Activated naive CD4-positive, alpha-beta T cell treated with anti-CD3 and anti-CD28 coated beads, Interleukin-2, amount 50 U/mL, for 24 hours (primary cell): ENCODE measurements at regions not wholly inside any gene's neighbourhood (a gene's known extent, or its start where the extent isn't known, plus 50 kb on each side); places are given as distances from the start of the nearest gene placed in this dataset.
"Not testable (repeated sequence)": the region's sequence is repeated elsewhere in the genome, so short reads cannot be mapped to it uniquely, and the experiment has no call there.

Experiments used
- H3K27ac Mint-ChIP-seq: one replicate; pipeline ENCODE4 v1.8.0; 2021; ENCODE audit warnings: mild to moderate bottlenecking, mixed read lengths
- H3K27me3 Mint-ChIP-seq: one replicate; pipeline ENCODE4 v1.8.0; 2021; ENCODE audit warnings: mixed read lengths
- H3K36me3 Mint-ChIP-seq: one replicate; pipeline ENCODE4 v1.8.0; 2021; ENCODE audit warnings: mixed read lengths
- H3K4me1 Mint-ChIP-seq: one replicate; pipeline ENCODE4 v1.8.0; 2021; ENCODE audit warnings: mixed read lengths
- H3K4me3 Mint-ChIP-seq: one replicate; pipeline ENCODE4 v1.8.0; 2021; ENCODE audit warnings: mild to moderate bottlenecking, mixed read lengths
- H3K9me3 Mint-ChIP-seq: one replicate; pipeline ENCODE4 v1.8.0; 2021; ENCODE audit warnings: mixed read lengths

GRCh38 chr3:159390656-159391212, 588.9 kb downstream of the MFSD1 start:
- Mint-ChIP-seq H3K4me1 (no peaks in the 10 kb centered on the region), H3K27me3 (no peaks in the 10 kb centered on the region), H3K9me3 (peaks cover 6% of the 10 kb centered on the region), H3K27ac (no peak overlapping the region), H3K4me3 (no peak overlapping the region), H3K36me3 (no peaks in the 10 kb centered on the region)

GRCh38 chr3:159397683-159398082, 591.0 kb upstream of the IL12A start:
- H3K36me3 Mint-ChIP-seq, H3K27ac Mint-ChIP-seq, H3K4me1 Mint-ChIP-seq, H3K4me3 Mint-ChIP-seq, H3K9me3 Mint-ChIP-seq, H3K27me3 Mint-ChIP-seq: not testable (repeated sequence)

- Mint-ChIP-seq H3K27ac (no peak overlapping the region), H3K9me3 (peaks cover 4% of the 10 kb centered on the region), H3K27me3 (no peaks in the 10 kb centered on the region), H3K4me1 (no peaks in the 10 kb centered on the region), H3K4me3 (no peak overlapping the region), H3K36me3 (no peaks in the 10 kb centered on the region)
Observed at GRCh38 chr3:159401069-159401468, 587.6 kb upstream of the IL12A start.

- H3K4me1 Mint-ChIP-seq, H3K4me3 Mint-ChIP-seq, H3K27ac Mint-ChIP-seq, H3K36me3 Mint-ChIP-seq, H3K27me3 Mint-ChIP-seq: not testable (repeated sequence)
- H3K9me3 Mint-ChIP-seq: peaks cover 35% of the 10 kb centered on the region
Observed at GRCh38 chr3:159409711-159410110, 578.9 kb upstream of the IL12A start.

DNA sequence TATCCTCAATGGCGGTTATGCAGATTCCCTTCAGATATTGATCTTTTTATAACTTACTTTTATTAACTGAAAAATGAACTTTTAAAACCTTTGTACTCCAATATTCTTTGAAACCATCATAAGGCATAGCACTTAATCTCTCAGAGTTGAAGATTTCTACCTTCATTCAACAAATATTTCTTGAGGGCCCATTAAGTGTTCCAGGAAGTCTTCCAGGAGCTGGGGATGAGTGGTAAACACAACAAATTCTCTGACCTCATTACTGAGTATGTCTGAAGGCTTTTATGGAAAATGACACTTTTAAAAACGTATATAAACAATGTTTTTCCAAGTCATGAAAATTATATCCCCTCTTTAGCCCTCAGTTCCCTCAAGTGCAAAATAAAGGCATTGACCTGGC, 575.3 kb upstream of the IL12A start:
- Mint-ChIP-seq H3K36me3 (no peaks in the 10 kb centered on the region), H3K27ac (no peak overlapping the region)

GRCh38 chr3:159416856-159417255, 571.8 kb upstream of the IL12A start:
- H3K27me3 Mint-ChIP-seq: no peaks in the 10 kb centered on the region
- H3K4me3 Mint-ChIP-seq: no peak overlapping the region
- H3K27ac Mint-ChIP-seq: no peak overlapping the region
- no peaks in the 10 kb centered on the region for H3K36me3 Mint-ChIP-seq
- H3K9me3 Mint-ChIP-seq: no peaks in the 10 kb centered on the region
- no peaks in the 10 kb centered on the region for H3K4me1 Mint-ChIP-seq

More for the DNA sequence above, 575.3 kb upstream of the IL12A start:
- H3K4me3 Mint-ChIP-seq: no peak overlapping the region
- H3K4me1 Mint-ChIP-seq: no peaks in the 10 kb centered on the region
- H3K27me3 Mint-ChIP-seq: no peaks in the 10 kb centered on the region
- peaks cover 16% of the 10 kb centered on the region for H3K9me3 Mint-ChIP-seq

- H3K4me3 Mint-ChIP-seq: no peak overlapping the region
- H3K36me3 Mint-ChIP-seq: no peaks in the 10 kb centered on the region
- H3K9me3 Mint-ChIP-seq: no peaks in the 10 kb centered on the region
- no peak overlapping the region for H3K27ac Mint-ChIP-seq
- no peaks in the 10 kb centered on the region for H3K4me1 Mint-ChIP-seq
- H3K27me3 Mint-ChIP-seq: no peaks in the 10 kb centered on the region
Observed at GRCh38 chr3:159417761-159418160, 570.9 kb upstream of the IL12A start.

DNA sequence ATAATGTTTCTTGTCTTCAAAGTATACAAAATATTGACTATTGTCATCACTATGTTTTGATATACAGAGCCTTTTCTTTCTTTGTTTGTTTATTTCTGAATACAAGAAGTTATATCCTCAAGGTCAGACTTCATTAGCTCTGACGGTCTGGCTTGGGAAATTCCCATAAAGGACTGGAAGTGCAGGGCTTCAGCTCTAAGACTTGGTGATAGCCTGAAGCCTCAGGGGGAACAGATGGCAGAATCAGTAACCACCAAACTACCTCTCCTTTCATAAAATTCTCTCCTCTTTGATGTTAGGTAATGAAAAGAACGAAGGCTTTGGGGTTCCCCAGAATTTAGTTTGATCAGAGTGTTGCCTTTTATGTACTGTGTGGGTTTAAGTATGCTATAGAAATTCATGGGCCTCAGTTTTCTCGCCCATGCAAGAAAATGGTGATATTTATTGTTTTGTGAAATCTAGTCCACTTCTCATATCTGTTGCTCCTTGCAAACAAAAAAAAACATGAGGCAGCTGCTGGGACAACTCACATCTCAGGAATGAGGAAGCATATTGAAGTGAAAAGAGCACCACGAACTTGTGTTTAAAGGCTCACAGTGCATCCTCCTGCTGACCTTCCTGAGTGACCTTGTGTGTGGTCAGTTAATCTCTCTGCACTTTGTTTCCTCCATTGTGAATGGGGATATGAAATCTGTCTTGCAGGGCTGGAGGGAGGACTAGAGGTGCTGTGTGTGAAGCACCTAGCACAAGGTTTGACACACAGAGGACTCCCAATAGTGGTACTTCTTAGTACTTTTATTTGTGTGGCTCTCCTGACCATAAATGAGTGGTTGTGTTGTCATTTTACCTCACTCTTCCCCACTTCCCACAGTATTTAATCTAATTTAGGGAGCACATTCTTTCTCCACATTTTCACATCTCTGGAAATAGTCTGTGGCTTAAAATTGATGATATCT, 569.8 kb upstream of the IL12A start:
- Mint-ChIP-seq H3K4me1 (no peaks in the 10 kb centered on the region), H3K27ac (no peak overlapping the region), H3K9me3 (no peaks in the 10 kb centered on the region), H3K27me3 (no peaks in the 10 kb centered on the region), H3K36me3 (no peaks in the 10 kb centered on the region), H3K4me3 (no peak overlapping the region)

DNA sequence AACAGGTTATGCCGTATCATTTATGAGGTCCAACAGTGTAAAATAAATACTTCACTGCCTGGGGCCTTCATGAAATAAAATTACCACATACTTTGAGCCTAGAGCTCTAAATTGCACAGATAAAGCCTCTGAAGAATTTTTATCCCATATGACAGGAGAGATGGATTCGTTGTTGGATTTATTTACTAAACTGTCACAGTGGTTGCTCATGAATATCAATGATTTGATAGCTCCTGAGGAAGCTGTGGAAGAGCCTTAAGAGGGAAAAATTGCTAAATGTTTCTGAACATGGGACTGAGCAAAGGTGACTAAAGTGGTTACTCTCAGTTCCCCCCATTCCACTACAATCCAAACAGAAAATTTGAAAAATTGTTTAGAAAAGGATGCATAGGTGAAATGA, 558.9 kb upstream of the IL12A start:
- no peaks in the 10 kb centered on the region for H3K4me1 Mint-ChIP-seq
- no peaks in the 10 kb centered on the region for H3K27me3 Mint-ChIP-seq
- H3K36me3 Mint-ChIP-seq: no peaks in the 10 kb centered on the region
- H3K9me3 Mint-ChIP-seq: no peaks in the 10 kb centered on the region
- no peak overlapping the region for H3K4me3 Mint-ChIP-seq
- H3K27ac Mint-ChIP-seq: no peak overlapping the region

GRCh38 chr3:159432682-159433340, 555.8 kb upstream of the IL12A start:
- Mint-ChIP-seq H3K9me3 (no peaks in the 10 kb centered on the region), H3K27me3 (no peaks in the 10 kb centered on the region), H3K36me3 (no peaks in the 10 kb centered on the region), H3K27ac (no peak overlapping the region), H3K4me3 (no peak overlapping the region), H3K4me1 (no peaks in the 10 kb centered on the region)

DNA sequence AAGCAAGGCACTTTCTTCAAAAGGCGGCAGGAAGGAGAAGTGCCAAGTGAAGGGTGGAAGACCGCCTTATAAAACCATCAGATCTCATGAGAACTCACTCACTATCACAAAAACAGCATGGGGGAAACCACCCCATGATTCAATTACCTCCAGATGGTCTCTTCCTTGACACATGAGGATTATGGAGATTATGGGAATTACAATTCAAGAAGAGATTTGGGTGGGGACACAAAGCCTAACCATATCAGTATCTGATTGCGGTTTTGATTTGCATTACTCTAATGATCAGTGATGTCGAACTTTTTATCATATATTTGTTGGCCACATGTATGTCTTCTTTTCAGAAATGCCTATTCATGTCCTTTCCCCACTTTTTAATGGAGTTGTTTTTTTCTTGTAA, 549.3 kb upstream of the IL12A start:
- Mint-ChIP-seq H3K9me3 (peaks cover under 1% of the 10 kb centered on the region), H3K36me3 (no peaks in the 10 kb centered on the region), H3K27ac (no peak overlapping the region), H3K27me3 (no peaks in the 10 kb centered on the region), H3K4me3 (no peak overlapping the region), H3K4me1 (no peaks in the 10 kb centered on the region)

DNA sequence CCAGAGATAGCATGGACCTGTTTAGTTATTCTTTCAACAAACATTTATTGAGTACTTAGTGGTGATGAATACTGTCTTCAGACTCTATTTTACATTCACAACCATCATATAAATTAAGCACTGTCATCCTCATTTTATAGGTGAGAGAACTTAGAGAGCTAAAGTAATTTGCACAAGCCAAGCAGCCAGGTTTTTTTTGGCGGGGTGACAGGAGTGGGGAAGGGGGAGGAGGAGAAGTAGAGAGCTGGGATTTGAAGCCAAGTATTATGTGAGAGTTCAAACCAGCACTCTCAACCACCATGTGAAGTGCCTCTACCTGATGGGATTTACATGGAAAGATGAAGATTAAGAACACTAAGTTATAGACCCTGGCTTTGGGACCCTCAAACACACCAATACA, 547.4 kb upstream of the IL12A start:
- H3K4me1 Mint-ChIP-seq: no peaks in the 10 kb centered on the region
- H3K9me3 Mint-ChIP-seq: peaks cover 5% of the 10 kb centered on the region
- no peaks in the 10 kb centered on the region for H3K36me3 Mint-ChIP-seq
- H3K4me3 Mint-ChIP-seq: no peak overlapping the region
- H3K27ac Mint-ChIP-seq: no peak overlapping the region
- H3K27me3 Mint-ChIP-seq: no peaks in the 10 kb centered on the region

DNA sequence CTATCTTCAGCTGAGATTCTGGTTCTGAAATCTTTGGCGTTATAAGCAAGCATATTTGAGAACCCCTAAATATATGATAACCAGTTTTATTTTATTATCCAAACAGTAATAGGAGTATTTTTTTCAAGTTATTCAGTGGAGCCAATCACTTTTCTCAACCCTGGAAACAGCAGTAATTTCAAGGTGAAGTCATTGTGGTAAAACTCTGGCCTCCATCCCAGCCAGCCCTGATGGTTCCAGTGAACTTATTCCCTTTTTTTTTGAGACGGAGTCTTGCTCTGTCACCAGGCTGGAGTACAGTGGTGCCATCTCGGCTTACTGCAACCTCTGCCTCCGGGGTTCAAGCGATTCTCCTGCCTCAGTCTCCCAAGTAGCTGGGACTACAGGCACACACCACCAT, 545.4 kb upstream of the IL12A start:
- Mint-ChIP-seq H3K4me3 (no peak overlapping the region), H3K27me3 (no peaks in the 10 kb centered on the region), H3K27ac (no peak overlapping the region)

DNA sequence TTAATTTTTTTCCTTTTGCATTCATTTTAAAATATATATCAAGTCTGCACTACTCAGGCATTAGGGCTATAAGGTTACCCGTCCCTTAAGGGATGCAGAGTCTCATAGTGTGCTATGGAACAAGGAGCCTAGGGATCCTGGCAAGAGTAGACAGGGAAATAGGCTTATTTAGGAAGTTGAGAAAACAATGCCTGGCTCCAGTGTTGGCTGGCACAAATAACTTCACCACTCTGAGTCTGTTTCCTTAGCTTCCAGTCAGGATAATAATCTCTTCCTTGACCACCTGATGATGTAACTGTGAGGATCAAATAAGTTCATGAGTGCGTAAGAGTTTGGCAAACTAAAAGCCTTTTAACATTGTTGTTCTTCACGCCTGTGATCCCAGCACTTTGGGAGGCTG, 540.8 kb upstream of the IL12A start:
- Mint-ChIP-seq H3K9me3 (peaks cover 12% of the 10 kb centered on the region), H3K27ac (no peak overlapping the region), H3K4me3 (no peak overlapping the region), H3K4me1 (no peaks in the 10 kb centered on the region), H3K36me3 (no peaks in the 10 kb centered on the region), H3K27me3 (no peaks in the 10 kb centered on the region)

More for the DNA sequence above, 545.4 kb upstream of the IL12A start:
- H3K9me3 Mint-ChIP-seq: peaks cover 5% of the 10 kb centered on the region
- H3K4me1 Mint-ChIP-seq: no peaks in the 10 kb centered on the region
- H3K36me3 Mint-ChIP-seq: no peaks in the 10 kb centered on the region

DNA sequence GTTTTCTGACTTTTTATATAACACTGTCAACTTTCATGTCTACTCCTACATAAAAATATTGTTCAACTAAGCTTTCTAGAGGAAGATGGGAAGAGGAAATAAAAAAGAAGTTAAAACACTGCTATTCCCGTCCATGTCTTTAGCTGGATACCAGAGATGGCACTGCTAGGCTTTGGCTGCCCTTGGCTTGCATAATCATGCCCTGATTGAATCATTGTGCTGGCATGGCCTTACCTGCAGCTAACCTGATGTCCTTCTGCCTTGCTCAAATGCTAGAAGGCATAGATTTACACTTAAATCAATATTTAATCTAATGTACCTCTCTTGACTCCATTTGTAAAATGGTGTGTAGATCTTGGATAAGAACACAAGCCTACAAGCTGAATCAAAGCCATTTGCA, 539.7 kb upstream of the IL12A start:
- no peak overlapping the region for H3K4me3 Mint-ChIP-seq
- H3K4me1 Mint-ChIP-seq: no peaks in the 10 kb centered on the region
- H3K9me3 Mint-ChIP-seq: peaks cover 12% of the 10 kb centered on the region
- no peak overlapping the region for H3K27ac Mint-ChIP-seq
- H3K36me3 Mint-ChIP-seq: no peaks in the 10 kb centered on the region
- H3K27me3 Mint-ChIP-seq: no peaks in the 10 kb centered on the region

GRCh38 chr3:159451067-159451466, 537.6 kb upstream of the IL12A start:
- peaks cover 7% of the 10 kb centered on the region for H3K9me3 Mint-ChIP-seq
- no peaks in the 10 kb centered on the region for H3K36me3 Mint-ChIP-seq
- H3K27me3 Mint-ChIP-seq: no peaks in the 10 kb centered on the region
- H3K4me3 Mint-ChIP-seq: no peak overlapping the region
- no peaks in the 10 kb centered on the region for H3K4me1 Mint-ChIP-seq
- H3K27ac Mint-ChIP-seq: no peak overlapping the region
